ENCODE measurements at regions not wholly inside any gene's neighbourhood (a gene's known extent, or its start where the extent isn't known, plus 50 kb on each side); places are given as distances from the start of the nearest gene placed in this dataset.

DNA sequence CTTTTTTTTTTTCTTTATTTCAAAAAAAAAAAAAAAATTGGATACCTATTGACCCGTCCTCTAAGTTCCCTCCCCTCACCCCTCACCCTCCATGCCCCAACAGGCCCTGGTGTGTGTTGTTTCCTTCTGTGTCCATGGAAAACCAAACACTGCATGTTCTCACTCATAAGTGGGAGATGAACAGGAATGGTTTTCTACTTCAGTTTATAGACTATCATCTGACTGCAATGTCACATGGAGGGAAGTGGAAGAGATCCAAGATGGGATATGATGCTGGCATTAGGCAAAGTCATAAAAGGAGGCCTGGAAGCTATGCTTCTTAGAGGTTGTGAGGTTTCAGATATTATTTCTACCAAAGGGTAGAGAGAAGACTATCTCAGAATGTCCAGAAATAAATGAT lies 237.5 kb downstream of the MAFB start:
- no peaks in the 10 kb centered on the region for H3K79me2 ChIP-seq (ENCODE audit: control insufficient read depth, insufficient read depth, low read length)
- FAIRE-seq (no peak), DNase-seq (ENCODE audit: low read depth, low spot score) (no peak)
- H3K27me3 ChIP-seq (ENCODE audit: control insufficient read depth in 2 of 2, insufficient read depth in 2 of 2, low read length in 2 of 2), result no peaks in the 10 kb centered on the region
- dilution Hi-C loops (cut with MboI; ENCODE audit: extremely low pct_ligation_motif_present, low sequenced_read_pairs), result no loop called here
- H3K4me2 ChIP-seq (ENCODE audit: insufficient read depth, low read length), result no peak overlapping the region
- H4K20me1 ChIP-seq (replicated peaks; ENCODE audit: control insufficient read depth, extremely low read depth, insufficient read depth, low read length), result no peaks in the 10 kb centered on the region
- no peak overlapping the region for H3K27ac ChIP-seq (ENCODE audit: insufficient read depth, low read depth, low read length)
- H3K36me3 ChIP-seq (ENCODE audit: control insufficient read depth in 2 of 2, extremely low read depth in 1 of 2, insufficient read depth in 2 of 2, low read length in 2 of 2), result no peaks in the 10 kb centered on the region
- CTCF ChIA-PET, result interaction anchor here (1.4 kb wide), 2 partner anchors 11 to 511 kb away, joined by 3 read pairs; no protein-coding TSS in a partner anchor
- POLR2A ChIA-PET, result no interaction called here
- H3K4me3 ChIP-seq (replicated peaks in 1 of 3; ENCODE audit: insufficient read depth in 1 of 3, low read depth in 1 of 3, low read length in 3 of 3), result no peak overlapping the region
- no peaks in the 10 kb centered on the region for H3K9me3 ChIP-seq (replicated peaks; ENCODE audit: control insufficient read depth, insufficient read depth, low read length)
- H3K4me1 ChIP-seq (ENCODE audit: control insufficient read depth, extremely low read depth, insufficient read depth, low read length), result no peaks in the 10 kb centered on the region
- H3K9me1 ChIP-seq (replicated peaks; ENCODE audit: control insufficient read depth, extremely low read depth, insufficient read depth, low read length), result no peaks in the 10 kb centered on the region
- H2AFZ ChIP-seq (ENCODE audit: low read depth, low read length), result no peak overlapping the region
- TF ChIP-seq GATA2 (IDR thresholded peaks at IDR 0.05; ENCODE audit: insufficient read depth, insufficient read length, low read depth, low read length) (no peak), EZH2 (IDR thresholded peaks at IDR 0.05; ENCODE audit: borderline replicate concordance, low read depth, low read length, severe bottlenecking) (no peak), MYC (IDR thresholded peaks at IDR 0.05; ENCODE audit: low read depth, low read length) (no peak), JUN (IDR thresholded peaks at IDR 0.05; ENCODE audit: borderline replicate concordance, insufficient read depth, insufficient read length, low read depth) (no peak), POLR2A (IDR thresholded peaks at IDR 0.05; ENCODE audit: low read depth, low read length) (no peak), FOS (IDR thresholded peaks at IDR 0.05; ENCODE audit: borderline replicate concordance, insufficient read depth, low read length) (no peak), POLR2AphosphoS5 (IDR thresholded peaks at IDR 0.05; ENCODE audit: insufficient read depth, low read depth, low read length) (no peak)
- TF ChIP-seq, protein P1, sequence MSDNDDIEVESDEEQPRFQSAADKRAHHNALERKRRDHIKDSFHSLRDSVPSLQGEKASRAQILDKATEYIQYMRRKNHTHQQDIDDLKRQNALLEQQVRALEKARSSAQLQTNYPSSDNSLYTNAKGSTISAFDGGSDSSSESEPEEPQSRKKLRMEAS (IDR thresholded peaks at IDR 0.05; ENCODE audit: insufficient read depth, insufficient read length), result no peak
- TF ChIP-seq, protein P2, sequence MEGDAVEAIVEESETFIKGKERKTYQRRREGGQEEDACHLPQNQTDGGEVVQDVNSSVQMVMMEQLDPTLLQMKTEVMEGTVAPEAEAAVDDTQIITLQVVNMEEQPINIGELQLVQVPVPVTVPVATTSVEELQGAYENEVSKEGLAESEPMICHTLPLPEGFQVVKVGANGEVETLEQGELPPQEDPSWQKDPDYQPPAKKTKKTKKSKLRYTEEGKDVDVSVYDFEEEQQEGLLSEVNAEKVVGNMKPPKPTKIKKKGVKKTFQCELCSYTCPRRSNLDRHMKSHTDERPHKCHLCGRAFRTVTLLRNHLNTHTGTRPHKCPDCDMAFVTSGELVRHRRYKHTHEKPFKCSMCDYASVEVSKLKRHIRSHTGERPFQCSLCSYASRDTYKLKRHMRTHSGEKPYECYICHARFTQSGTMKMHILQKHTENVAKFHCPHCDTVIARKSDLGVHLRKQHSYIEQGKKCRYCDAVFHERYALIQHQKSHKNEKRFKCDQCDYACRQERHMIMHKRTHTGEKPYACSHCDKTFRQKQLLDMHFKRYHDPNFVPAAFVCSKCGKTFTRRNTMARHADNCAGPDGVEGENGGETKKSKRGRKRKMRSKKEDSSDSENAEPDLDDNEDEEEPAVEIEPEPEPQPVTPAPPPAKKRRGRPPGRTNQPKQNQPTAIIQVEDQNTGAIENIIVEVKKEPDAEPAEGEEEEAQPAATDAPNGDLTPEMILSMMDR (IDR thresholded peaks at IDR 0.05; ENCODE audit: extremely low read depth in 1 of 2, insufficient read depth in 1 of 2, low read depth in 1 of 2, low read length in 2 of 2), result no peak
- no peak overlapping the region for H3K9ac ChIP-seq (replicated peaks; ENCODE audit: extremely low read depth, insufficient read depth, low read length)
- BruUV-seq (replicated peaks), result no TSS peak
- intact Hi-C loops (cut with micrococcal nuclease), result no loop called here
